ACC112 (cell line): ENCODE measurements at regions not wholly inside any gene's neighbourhood (a gene's known extent, or its start where the extent isn't known, plus 50 kb on each side); places are given as distances from the start of the nearest gene placed in this dataset.

Experiments
- H2AFZ ChIP-seq: fragments of 200-600 bp; sonication (generic); one replicate; pipeline ENCODE4 v1.6.0; 2017; ENCODE audit warnings: antibody characterized with exemption, low read length; ENCODE audit not compliant: unreplicated experiment
- H3K27ac ChIP-seq: fragments of 200-600 bp; sonication (generic); 2 replicates; pipeline ENCODE4 v1.5.1; 2014; ENCODE audit warnings: low read depth, mild to moderate bottlenecking, antibody characterized with exemption, low read length, moderate library complexity
- H3K27me3 ChIP-seq: fragments of 200-600 bp; sonication (generic); 2 replicates; pipeline ENCODE4 v1.6.1; 2014; ENCODE audit warnings: mild to moderate bottlenecking, antibody characterized with exemption, low read length, moderate library complexity, mixed read lengths; ENCODE audit not compliant: insufficient read depth
- H3K36me3 ChIP-seq: fragments of 200-600 bp; sonication (generic); 2 replicates; pipeline ENCODE4 v1.6.1; 2016; ENCODE audit warnings: mild to moderate bottlenecking, antibody characterized with exemption, low read length, moderate library complexity, mixed read lengths; ENCODE audit not compliant: insufficient read depth
- H3K4me1 ChIP-seq: fragments of 200-600 bp; sonication (generic); one replicate; pipeline ENCODE4 v1.6.1; 2016; ENCODE audit warnings: low read length, mixed read lengths; ENCODE audit not compliant: insufficient read depth, unreplicated experiment, control insufficient read depth
- H3K4me3 ChIP-seq: fragments of 200-600 bp; sonication (generic); 2 replicates; pipeline ENCODE4 v1.5.1; 2014; ENCODE audit warnings: mild to moderate bottlenecking, low read depth, low read length
- H3K79me2 ChIP-seq: fragments of 200-600 bp; sonication (generic); one replicate; pipeline ENCODE4 v1.6.0; 2016; ENCODE audit warnings: low read length; ENCODE audit not compliant: control insufficient read depth, unreplicated experiment, insufficient read depth

DNA sequence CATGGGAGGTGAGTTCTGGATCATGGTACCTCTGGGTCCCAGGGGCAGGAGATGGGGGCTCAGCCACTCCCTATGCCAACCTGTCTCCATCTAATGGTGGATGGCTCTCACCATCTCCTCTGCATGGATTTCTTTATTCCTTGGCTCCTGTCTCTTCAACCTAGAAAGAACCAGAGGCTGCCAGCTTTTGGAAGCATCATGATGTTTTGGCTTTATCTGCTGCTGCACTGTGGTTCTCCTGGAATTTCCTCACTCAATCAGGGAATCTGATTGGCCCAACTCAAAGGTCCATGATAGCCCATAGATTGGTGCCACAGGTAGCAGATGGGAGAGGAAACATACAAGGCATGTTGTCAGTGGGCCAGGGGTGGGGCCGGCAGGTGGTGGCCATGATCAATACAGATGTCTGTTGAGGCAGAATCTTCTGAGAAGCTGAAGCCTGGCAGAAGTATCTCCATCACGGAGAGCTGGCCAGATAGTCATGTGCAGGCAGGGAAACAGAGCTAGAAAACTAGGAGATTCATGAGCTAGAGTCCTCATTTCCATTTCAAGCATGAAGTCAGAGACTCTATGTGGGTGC, 158.2 kb downstream of the MACROH2A1 start:
- H2AFZ ChIP-seq = no peak overlapping the region
- peaks cover 31% of the 10 kb centered on the region for H3K4me1 ChIP-seq
- H3K27ac ChIP-seq = no peak overlapping the region

GRCh38 chr5:135240283-135240633, 158.8 kb downstream of the MACROH2A1 start:
- peaks cover 25% of the 10 kb centered on the region for H3K4me1 ChIP-seq
- H3K79me2 ChIP-seq = no peaks in the 10 kb centered on the region
- no peaks in the 10 kb centered on the region for H3K27me3 ChIP-seq
- no peak overlapping the region for H2AFZ ChIP-seq
- H3K27ac ChIP-seq = no peak overlapping the region
- H3K4me3 ChIP-seq = no peak overlapping the region
- H3K36me3 ChIP-seq = no peaks in the 10 kb centered on the region

More for the DNA sequence above, 158.2 kb downstream of the MACROH2A1 start:
- H3K36me3 ChIP-seq = no peaks in the 10 kb centered on the region
- no peak overlapping the region for H3K4me3 ChIP-seq
- no peaks in the 10 kb centered on the region for H3K27me3 ChIP-seq
- no peaks in the 10 kb centered on the region for H3K79me2 ChIP-seq

GRCh38 chr5:135239453-135240282, 159.4 kb downstream of the MACROH2A1 start:
- Histone ChIP-seq H3K4me3 (no peak overlapping the region), H2AFZ (no peak overlapping the region), H3K79me2 (no peaks in the 10 kb centered on the region), H3K36me3 (no peaks in the 10 kb centered on the region), H3K27ac (no peak overlapping the region), H3K27me3 (no peaks in the 10 kb centered on the region), H3K4me1 (peaks cover 23% of the 10 kb centered on the region)

DNA sequence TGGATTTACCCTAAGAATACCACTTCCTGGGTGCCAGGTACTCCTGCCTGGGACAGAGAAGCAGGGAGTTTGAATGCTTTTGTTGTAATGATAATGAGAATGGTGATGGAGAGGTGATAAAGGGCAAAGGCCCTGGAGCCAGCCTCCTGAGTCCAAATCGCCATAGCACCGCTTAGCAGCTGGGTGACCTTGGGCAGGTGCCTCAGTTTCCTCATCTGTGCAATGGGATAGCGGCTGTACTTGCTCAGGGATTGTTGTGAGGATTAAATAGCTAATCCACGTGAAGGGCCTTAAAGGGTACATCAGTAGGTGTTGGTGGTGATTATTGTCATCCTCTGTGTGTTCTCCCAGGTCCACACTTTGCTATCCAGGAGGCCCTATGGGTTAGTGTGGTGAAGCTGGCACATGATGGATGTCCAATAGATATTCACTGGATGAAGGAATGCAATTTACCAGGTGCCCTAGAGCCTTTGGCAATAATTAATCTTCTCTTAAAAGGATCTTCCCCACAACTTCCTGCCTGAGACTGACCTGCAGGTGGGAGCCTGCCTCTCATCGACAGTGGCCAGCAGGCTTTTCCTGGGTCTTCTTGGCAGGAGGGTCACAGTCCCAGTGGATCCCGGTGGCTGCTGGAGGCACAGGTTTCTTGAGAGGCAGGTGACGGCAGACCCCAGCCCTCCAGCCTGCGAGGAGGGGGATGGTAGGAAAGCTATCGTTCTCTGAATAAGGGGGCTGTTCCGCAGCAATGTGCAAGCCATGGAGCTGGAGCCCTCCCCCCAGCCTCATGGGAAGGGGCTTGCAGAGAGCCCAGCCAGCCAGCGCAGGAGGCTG, 160.2 kb downstream of the MACROH2A1 start:
- Histone ChIP-seq H2AFZ (no peak overlapping the region), H3K4me3 (no peak overlapping the region), H3K4me1 (peaks cover 23% of the 10 kb centered on the region), H3K27ac (no peak overlapping the region), H3K27me3 (no peaks in the 10 kb centered on the region), H3K79me2 (no peaks in the 10 kb centered on the region), H3K36me3 (no peaks in the 10 kb centered on the region)

DNA sequence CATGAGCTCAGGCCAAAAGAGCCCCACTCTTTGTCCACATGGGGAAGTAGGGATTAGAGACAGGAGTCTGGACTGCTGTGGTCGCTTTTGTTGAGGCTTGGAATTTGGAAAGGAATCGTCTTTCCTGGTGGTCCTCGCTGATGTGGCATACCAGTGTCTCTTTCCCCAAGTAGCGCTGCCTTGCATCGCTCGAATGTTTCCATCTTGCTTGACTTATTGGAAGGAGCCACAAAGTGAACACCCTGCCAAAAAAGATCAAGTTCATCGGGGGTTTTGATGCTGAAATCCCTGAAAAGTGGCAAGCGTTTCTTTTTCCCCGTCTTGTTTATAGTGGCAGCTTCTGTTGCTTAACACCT, 161.3 kb downstream of the MACROH2A1 start:
- Histone ChIP-seq H2AFZ (no peak overlapping the region), H3K79me2 (no peaks in the 10 kb centered on the region), H3K36me3 (no peaks in the 10 kb centered on the region), H3K4me1 (peaks cover 16% of the 10 kb centered on the region), H3K27ac (no peak overlapping the region), H3K4me3 (no peak overlapping the region), H3K27me3 (no peaks in the 10 kb centered on the region)

GRCh38 chr5:135236908-135237747, 161.9 kb downstream of the MACROH2A1 start:
- no peaks in the 10 kb centered on the region for H3K79me2 ChIP-seq
- H3K4me3 ChIP-seq = no peak overlapping the region
- H3K36me3 ChIP-seq = no peaks in the 10 kb centered on the region
- peaks cover 10% of the 10 kb centered on the region for H3K4me1 ChIP-seq
- no peak overlapping the region for H3K27ac ChIP-seq
- H3K27me3 ChIP-seq = no peaks in the 10 kb centered on the region
- H2AFZ ChIP-seq = no peak overlapping the region

DNA sequence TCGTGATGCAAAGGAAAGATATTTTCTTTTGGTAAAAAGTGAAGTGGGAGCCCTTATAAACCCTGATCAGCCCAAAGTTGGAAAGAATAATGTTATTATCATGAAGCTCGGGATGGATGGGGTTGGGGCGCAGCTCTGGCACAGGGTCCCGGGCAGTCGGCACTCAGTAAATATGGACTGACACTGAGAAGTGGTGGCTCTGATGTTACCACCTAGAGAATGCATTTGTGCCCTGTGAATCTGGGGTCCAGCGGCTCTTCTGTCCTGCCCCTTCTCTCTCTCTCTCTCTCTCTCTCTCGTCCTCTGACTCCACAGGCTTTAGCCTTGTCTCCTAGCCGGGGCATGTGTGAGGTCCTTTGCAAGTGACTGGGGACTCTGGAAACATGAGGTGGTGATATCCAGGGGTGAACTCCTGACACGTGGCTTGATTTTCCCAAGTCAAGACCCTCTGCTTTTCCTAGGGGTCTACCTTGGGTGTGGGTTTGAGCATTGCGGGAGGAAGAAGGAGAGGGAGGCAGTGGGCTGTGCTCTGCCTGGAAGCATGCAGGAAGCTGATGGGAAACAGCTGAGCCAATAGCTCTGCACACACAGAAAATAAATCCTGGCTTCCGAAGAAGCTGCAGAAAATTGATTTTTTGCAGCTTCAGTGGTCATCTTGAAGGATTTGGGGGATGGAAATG, 162.7 kb downstream of the MACROH2A1 start:
- Histone ChIP-seq H3K4me1 (peaks cover 3% of the 10 kb centered on the region), H3K79me2 (no peaks in the 10 kb centered on the region)

DNA sequence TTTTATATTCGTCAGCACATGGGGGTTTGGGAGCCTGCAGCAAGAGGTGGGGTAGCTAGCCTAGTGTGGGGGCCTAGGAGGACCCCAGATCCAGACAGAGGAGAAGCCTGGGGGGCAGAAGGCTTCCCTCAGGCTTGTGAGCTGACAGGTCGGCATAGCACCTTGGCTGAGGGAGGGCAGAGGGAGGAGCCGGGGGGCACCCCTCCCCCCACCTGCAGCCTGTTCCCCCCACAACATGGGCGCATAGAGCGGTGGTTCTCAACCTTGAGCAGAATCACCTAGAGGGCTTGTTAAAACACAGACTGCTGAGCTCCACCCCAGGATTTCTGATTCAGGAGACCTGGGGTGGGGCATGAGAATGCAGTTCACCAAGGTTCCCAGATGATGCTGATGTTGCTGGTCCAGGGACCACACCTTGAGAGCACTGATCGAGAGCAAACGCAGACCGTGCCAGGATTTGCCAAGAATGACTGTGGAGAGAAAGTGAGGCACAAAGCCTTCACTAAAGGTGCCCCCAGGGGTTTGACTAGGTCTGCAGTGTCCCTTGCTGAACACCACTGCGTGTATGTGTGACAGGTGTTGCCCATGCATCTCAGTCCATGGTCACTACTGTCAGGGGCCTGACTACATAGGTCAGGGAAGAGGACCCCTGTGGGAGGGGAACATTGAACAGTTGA, 163.3 kb downstream of the MACROH2A1 start:
- no peaks in the 10 kb centered on the region for H3K79me2 ChIP-seq
- H3K4me1 ChIP-seq = peaks cover 6% of the 10 kb centered on the region
- H3K4me3 ChIP-seq = no peak overlapping the region

More for the DNA sequence above, 162.7 kb downstream of the MACROH2A1 start:
- no peak overlapping the region for H3K27ac ChIP-seq
- no peak overlapping the region for H3K4me3 ChIP-seq
- H3K36me3 ChIP-seq = no peaks in the 10 kb centered on the region
- H3K27me3 ChIP-seq = no peaks in the 10 kb centered on the region
- H2AFZ ChIP-seq = no peak overlapping the region

DNA sequence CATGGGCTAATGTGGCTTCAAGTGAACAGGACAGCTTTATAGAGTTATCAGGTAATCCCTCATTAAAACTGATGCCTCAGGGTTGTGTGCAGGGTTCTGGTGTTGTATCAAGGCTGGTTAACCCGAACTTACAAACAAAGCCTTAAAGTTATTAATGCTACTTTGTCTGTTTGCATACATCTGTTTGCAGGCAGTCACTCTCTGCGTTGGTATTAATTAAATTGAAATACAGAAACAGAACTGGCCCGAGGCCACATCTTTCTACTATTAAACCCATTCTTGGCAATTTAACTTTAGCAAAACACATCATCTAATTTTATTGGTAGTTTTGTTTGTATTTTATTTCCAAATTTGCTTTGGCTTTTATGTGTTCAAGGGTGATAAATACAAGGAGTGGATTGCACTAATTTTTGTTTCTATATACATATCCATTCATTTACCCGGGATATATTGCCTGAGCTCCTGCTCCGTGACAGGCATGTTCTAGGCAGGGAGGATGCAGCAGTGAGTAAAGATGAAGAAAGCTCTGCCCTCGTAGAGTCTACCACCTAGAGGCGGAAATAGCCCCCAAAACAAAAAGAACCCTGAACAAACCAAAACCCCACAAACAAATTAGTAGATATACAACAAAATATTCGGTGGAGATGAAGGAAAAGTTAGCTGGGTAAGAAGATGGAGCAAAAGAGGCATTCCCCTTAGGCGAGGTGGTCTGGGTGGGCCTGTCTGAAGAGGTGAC, 164.2 kb downstream of the MACROH2A1 start:
- no peak overlapping the region for H2AFZ ChIP-seq
- H3K27me3 ChIP-seq = no peaks in the 10 kb centered on the region
- H3K36me3 ChIP-seq = no peaks in the 10 kb centered on the region
- peaks cover 15% of the 10 kb centered on the region for H3K4me1 ChIP-seq
- H3K79me2 ChIP-seq = no peaks in the 10 kb centered on the region
- no peak overlapping the region for H3K4me3 ChIP-seq
- H3K27ac ChIP-seq = no peak overlapping the region

More for the DNA sequence above, 163.3 kb downstream of the MACROH2A1 start:
- H2AFZ ChIP-seq = no peak overlapping the region
- H3K27me3 ChIP-seq = no peaks in the 10 kb centered on the region
- H3K36me3 ChIP-seq = no peaks in the 10 kb centered on the region
- no peak overlapping the region for H3K27ac ChIP-seq
